HG03095 (cell line): ENCODE measurements at regions not wholly inside any gene's neighbourhood (a gene's known extent, or its start where the extent isn't known, plus 50 kb on each side); places are given as distances from the start of the nearest gene placed in this dataset.
"Not testable (repeated sequence)": the region's sequence is repeated elsewhere in the genome, so short reads cannot be mapped to it uniquely, and the experiment has no call there.

Experiments used
- ATAC-seq: cut with Tn5 transposase; IDR thresholded peaks from one replicate; pipeline ENCODE4 v1.9.1; 2021; ENCODE audit warnings: moderate library complexity; ENCODE audit not compliant: unreplicated experiment

GRCh38 chr2:118791483-118791882, 56.0 kb downstream of the EN1 start:
- no peak for ATAC-seq

- ATAC-seq: no peak
Measured at GRCh38 chr2:118786746-118787145, 60.7 kb downstream of the EN1 start.

DNA sequence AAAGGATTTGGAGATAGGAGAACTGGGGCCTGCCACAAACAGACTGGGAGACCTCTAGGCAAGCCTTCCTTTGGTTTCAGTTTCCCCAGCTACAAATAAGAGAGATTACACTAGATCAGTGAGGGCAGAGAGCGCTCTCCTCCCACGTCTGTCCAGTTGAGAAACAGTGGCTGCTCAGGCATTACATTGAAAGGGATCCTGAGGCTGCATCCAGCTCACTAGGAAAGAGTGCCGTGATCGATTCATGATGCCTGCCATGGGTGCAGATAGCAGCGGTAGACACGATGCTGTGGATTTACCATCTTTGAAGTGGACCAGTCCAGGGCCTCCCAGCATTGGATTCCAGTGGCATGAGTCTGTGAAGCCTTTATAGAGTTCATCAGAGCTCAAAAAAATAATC, 62.6 kb downstream of the EN1 start:
- no peak for ATAC-seq

DNA sequence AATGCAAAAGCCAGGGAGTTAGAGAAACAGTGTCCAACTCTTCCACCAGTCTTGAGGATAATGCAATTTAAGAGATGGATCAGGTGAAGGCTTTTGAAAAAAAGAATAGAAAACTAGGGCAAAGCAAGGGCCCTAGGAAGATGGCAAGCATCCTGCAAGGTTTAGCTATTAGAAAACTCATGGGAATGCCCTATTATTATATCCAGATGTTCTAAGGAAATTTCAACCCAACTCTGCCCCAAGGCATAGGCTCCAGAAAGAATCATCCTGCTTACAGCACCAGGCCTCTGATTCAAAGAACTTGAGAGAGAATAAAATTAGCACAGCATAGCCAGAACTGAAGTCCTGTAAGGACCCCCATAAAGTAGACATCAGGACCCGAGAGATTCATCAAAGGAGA, 68.1 kb downstream of the EN1 start:
- ATAC-seq: no peak

GRCh38 chr2:118774458-118775133, 72.9 kb downstream of the EN1 start:
- no peak for ATAC-seq

- ATAC-seq: no peak
Measured at GRCh38 chr2:118773826-118774225, 73.6 kb downstream of the EN1 start.

DNA sequence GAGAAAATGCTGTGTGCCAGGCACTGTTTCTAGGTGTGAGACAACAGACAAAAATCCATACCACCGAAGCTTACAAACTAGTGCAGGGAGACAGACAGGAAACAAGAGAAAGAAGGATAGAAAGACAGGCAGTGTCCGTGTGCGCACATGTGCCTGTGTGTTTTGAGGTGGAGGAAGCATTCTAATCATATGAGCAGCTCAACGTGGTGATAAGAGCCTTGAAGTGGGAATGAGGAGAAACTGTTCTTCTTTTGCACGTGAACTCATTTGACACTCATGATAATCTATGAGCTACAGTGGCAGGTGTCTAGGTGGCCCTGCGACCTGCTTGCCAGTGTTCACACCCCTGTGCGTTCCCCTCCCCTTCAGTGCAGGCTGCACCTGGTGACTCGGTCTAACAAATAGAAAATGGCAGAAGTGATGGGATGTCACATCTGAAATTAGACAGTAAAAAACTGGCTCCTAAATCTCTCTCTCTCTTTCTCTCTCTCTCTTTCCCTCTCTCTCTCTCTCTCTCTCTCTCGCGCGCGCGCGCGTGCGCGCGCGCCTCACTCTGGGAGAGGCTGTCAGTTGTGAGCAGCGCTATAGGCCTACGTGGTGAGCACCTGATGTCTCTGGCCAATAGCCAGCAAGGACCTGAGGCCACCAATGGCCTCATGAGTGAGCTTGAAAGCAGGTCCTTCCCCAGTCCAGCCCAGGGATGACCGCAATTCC, 74.8 kb downstream of the EN1 start:
- no peak for ATAC-seq

DNA sequence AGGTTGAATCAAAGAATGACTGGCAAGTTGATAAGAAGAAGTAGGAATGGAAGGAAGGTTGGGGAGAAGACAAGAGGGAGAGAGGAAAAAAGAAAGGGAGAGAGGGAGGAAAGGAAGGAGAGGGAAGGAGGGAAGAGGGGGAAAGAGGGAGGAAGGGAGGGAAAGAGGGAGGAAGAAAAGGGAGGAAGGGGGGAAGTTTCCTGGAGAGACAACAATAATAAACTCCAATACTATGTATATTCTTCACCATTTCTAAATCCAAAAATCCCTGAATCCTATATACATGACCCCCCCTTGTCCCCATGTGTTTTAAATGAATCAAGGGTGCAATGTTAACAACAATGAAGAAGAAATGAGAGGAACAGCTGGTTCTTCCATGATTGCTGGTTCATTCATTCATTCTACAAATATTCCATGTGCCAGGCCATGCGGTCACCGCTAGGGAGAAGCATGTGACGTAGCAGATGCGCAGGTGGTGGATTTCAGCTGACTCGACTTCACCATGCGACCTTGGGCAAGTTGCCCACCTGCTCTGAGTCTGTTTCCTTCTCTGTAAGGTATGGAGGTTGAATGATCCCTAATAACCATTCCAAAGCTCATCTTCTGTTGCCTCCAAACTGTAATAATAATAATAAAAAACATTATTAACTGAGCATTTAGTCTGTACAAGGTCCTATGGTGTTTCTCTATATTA, 77.6 kb downstream of the EN1 start:
- ATAC-seq: no peak

DNA sequence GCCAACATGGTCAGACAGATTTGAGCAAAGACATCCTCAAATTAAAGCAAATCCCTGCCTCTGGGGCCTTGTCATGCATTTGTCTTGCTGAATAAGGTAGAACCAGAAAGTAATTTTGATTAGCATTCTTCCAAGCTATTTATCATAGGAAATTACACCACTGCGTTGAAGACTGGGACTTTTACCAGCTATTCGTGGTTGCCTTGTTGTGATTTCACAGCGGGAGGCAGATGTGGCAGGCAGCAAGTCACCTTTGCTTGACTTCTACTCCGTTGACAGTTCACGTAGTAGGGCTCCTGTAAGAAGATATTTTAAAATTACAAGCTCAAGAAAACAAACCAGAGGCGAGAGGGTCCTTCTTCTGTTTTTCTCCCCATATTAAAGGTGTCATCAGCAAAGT, 80.6 kb downstream of the EN1 start:
- no peak for ATAC-seq

GRCh38 chr2:118764855-118765254, 82.6 kb downstream of the EN1 start:
- no peak for ATAC-seq

- no peak for ATAC-seq
Measured at GRCh38 chr2:118763797-118764196, 83.7 kb downstream of the EN1 start.

GRCh38 chr2:118762290-118762689, 85.2 kb downstream of the EN1 start:
- no peak for ATAC-seq

DNA sequence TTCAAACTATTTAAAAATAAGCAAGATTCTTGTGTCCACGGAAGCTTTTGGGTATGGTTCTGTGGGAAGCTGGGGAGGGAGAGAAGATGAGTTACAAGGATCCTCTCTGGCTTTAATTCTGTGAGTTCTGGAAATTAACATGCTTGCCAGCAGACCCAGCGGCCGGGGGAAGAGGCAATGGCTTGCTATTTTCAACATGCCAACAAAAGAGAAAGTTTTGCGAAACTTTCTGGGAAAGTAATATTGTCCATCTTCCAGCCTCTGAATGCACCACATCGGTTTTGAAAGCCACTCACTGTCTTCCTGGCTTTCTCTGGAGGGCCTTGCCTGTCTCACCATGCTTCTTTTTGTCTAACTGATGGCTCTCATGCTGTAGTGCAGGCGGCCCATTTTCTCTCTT, 85.7 kb downstream of the EN1 start:
- no peak for ATAC-seq

GRCh38 chr2:118755901-118756300, 91.5 kb downstream of the EN1 start:
- no peak for ATAC-seq

DNA sequence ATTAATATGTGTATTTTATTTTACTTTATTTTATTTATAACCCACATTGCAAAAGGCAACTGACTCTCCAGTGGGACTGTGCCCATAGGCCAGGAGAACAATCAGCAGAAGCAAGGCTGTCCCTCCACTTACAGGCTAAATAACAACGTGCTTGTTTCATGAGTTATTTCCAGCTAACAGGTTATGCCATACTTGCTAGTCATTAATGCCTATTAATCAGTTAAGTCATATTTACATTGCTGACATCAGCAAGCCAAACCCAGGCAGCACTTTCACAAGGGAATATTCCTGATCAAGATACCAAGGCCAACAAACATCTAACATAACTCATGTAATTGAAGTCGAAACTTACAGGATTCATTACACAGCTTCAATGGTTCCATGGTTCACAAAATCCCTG, 92.1 kb downstream of the EN1 start:
- no peak for ATAC-seq

GRCh38 chr2:118752762-118753429, 94.6 kb downstream of the EN1 start:
- ATAC-seq: no peak

- ATAC-seq: no peak
Measured at GRCh38 chr2:118750959-118751565, 96.4 kb downstream of the EN1 start.

DNA sequence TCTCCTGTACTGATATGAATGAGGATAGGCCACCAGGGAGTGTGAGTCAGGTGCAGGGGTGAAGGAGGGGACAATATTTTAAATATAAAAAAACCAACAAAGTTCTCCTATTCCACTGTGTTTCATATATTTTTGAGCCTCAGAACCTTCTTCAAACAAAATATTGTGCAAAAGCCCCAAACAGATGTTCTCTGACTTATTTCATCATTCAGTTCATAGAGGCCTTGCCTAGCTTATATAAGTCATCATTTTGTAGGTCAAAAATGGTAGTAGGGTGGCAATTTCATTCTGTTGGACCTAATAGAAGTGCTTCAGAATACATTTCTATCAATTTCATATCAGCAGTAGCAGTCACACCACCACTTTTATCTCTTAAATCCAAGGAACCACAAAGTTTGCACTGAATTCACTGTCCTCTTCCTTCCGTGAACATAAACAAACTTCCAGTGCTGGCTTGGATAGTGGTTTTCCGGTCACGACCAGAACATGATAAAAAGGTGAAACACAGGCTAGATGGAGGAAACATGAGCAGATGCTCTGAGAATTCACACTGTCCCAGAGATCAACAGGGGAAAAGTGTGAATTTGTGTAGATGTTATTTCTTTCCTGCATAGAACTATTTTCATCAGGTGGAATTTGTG, 99.1 kb downstream of the EN1 start:
- ATAC-seq: no peak

DNA sequence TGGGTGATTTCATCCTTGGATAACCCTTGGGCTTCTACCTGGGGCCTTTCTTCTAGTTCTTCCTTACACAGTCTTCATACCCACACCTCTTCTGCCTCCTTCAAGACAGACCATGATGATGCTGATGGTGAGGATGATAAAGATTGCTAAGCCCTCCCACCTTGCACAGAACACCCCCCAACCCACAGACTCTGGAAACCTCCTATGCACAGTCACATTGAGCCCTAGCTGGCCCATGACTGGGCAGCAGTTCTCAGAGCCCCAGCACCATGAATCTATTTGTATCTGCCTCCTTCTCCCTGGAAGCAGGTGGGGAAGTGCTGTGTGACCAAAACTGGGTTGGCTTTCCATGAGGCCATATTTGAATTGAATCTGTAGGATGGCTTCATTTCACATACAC, 99.8 kb downstream of the EN1 start:
- no peak for ATAC-seq

GRCh38 chr2:118747066-118747465, 100.4 kb downstream of the EN1 start:
- no peak for ATAC-seq

DNA sequence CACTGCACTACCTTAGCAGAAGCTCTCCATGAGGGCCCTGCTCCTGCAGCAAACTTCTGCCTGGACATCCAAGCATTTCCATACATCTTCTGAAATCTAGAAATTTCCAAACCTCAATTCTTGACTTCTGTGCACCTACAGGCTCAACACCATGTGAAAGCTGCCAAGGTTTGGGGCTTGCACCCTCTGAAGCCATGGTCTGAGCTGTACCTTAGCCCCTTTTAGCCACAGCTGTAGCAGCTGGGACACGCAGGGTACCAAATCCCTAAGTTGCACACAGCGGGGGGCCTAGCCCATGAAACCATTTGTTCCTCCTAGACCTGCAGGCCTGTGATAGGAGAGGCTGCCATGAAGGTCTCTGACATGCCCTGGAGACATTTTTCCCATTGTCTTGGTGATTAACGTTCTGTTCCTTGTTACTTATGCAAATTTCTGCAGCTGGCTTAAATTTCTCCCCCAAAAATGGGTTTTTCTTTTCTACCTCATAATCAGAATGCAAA, 102.7 kb downstream of the EN1 start:
- ATAC-seq: not testable (repeated sequence)
